ENCODE measurements at regions not wholly inside any gene's neighbourhood (a gene's known extent, or its start where the extent isn't known, plus 50 kb on each side); places are given as distances from the start of the nearest gene placed in this dataset.

DNA sequence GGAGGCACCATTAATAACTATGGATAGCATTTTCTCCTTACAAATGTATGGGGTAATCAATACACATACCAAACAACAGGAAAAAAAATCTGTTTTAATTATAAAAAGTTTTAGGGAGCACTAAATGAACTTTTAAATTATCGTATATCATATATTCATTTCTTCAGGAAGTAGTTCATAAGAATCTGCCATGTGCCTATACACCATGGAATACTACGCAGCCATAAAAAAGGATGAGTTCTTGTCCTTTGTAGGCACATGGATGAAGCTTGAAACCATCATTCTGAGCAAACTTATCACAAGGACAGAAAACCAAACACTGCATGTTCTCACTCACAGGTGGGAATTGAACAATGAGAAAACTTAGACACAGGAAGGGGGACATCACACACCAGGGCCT is 162.1 kb upstream of the RASA1 start:
- H3K27ac ChIP-seq (replicated peaks): no peak overlapping the region
- no peaks in the 10 kb centered on the region for H3K27me3 ChIP-seq (ENCODE audit: insufficient read depth, poor library complexity, severe bottlenecking)
- DNase-seq (ENCODE audit: low read depth in 1 of 2, low spot score in 1 of 2): no peak
- TF ChIP-seq GABPA (IDR thresholded peaks at IDR 0.05; ENCODE audit: low read depth) (no peak), POLR2AphosphoS5 (IDR thresholded peaks at IDR 0.05; ENCODE audit: low read depth) (no peak), SPI1 (IDR thresholded peaks at IDR 0.05; ENCODE audit: borderline replicate concordance, low read depth) (no peak)
- TF ChIP-seq, protein P1, sequence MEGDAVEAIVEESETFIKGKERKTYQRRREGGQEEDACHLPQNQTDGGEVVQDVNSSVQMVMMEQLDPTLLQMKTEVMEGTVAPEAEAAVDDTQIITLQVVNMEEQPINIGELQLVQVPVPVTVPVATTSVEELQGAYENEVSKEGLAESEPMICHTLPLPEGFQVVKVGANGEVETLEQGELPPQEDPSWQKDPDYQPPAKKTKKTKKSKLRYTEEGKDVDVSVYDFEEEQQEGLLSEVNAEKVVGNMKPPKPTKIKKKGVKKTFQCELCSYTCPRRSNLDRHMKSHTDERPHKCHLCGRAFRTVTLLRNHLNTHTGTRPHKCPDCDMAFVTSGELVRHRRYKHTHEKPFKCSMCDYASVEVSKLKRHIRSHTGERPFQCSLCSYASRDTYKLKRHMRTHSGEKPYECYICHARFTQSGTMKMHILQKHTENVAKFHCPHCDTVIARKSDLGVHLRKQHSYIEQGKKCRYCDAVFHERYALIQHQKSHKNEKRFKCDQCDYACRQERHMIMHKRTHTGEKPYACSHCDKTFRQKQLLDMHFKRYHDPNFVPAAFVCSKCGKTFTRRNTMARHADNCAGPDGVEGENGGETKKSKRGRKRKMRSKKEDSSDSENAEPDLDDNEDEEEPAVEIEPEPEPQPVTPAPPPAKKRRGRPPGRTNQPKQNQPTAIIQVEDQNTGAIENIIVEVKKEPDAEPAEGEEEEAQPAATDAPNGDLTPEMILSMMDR (IDR thresholded peaks at IDR 0.05; ENCODE audit: insufficient read depth, low read length): no peak
- H3K4me3 ChIP-seq (replicated peaks; ENCODE audit: insufficient read depth, low read length): no peak overlapping the region

DNA sequence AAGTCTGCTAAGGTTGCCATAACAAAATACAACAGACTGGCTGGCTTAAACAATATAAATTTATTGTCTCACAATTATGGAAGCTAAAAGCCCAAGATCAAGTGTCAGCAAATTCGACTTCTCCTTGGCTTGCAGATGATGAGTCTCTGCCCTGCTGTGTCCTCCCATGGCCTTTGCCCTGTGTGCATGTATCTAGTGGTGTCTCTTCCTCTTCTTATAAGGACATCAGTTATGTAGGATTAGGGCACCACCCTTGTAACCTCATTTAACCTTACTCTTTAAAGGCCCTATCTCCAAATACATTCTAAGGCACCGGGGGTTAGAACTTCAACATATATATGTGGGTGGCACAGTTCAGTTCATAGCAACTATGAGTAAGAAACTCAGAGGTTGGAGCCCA is 157.9 kb upstream of the RASA1 start:
- H3K27ac ChIP-seq (replicated peaks): no peak overlapping the region
- no peak for DNase-seq (ENCODE audit: low read depth in 1 of 2, low spot score in 1 of 2)
- H3K27me3 ChIP-seq (ENCODE audit: insufficient read depth, poor library complexity, severe bottlenecking): no peaks in the 10 kb centered on the region
- TF ChIP-seq, protein P2, sequence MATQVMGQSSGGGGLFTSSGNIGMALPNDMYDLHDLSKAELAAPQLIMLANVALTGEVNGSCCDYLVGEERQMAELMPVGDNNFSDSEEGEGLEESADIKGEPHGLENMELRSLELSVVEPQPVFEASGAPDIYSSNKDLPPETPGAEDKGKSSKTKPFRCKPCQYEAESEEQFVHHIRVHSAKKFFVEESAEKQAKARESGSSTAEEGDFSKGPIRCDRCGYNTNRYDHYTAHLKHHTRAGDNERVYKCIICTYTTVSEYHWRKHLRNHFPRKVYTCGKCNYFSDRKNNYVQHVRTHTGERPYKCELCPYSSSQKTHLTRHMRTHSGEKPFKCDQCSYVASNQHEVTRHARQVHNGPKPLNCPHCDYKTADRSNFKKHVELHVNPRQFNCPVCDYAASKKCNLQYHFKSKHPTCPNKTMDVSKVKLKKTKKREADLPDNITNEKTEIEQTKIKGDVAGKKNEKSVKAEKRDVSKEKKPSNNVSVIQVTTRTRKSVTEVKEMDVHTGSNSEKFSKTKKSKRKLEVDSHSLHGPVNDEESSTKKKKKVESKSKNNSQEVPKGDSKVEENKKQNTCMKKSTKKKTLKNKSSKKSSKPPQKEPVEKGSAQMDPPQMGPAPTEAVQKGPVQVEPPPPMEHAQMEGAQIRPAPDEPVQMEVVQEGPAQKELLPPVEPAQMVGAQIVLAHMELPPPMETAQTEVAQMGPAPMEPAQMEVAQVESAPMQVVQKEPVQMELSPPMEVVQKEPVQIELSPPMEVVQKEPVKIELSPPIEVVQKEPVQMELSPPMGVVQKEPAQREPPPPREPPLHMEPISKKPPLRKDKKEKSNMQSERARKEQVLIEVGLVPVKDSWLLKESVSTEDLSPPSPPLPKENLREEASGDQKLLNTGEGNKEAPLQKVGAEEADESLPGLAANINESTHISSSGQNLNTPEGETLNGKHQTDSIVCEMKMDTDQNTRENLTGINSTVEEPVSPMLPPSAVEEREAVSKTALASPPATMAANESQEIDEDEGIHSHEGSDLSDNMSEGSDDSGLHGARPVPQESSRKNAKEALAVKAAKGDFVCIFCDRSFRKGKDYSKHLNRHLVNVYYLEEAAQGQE (IDR thresholded peaks at IDR 0.05; ENCODE audit: insufficient replicate concordance, low read depth): no peak
- no peak overlapping the region for H3K4me3 ChIP-seq (replicated peaks; ENCODE audit: insufficient read depth, low read length)

DNA sequence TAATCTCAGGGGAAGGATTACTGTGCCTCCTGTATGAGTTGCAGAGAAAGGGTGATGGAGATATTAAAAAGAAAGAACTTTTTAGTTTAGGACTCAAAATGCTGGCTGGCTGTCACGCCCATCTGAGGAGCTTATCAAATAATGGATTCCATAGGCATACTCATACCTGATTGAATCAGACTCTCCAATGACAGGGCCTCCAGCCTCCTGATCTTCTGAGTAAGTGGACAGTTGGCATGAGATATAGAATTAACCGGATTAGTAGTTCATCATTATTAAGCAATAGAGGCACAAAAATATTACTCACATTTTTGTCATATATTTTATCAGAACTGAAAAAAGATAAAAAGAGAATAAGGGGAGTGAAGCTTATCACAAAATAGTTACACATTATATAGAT is 157.0 kb upstream of the RASA1 start:
- Histone ChIP-seq H3K27ac (replicated peaks) (no peak overlapping the region), H3K4me3 (replicated peaks; ENCODE audit: insufficient read depth, low read length) (no peak overlapping the region), H3K27me3 (ENCODE audit: insufficient read depth, poor library complexity, severe bottlenecking) (no peaks in the 10 kb centered on the region)
- TF ChIP-seq SPI1 (IDR thresholded peaks at IDR 0.05; ENCODE audit: borderline replicate concordance, low read depth) (no peak), GABPA (IDR thresholded peaks at IDR 0.05; ENCODE audit: low read depth) (no peak)
- DNase-seq (ENCODE audit: low read depth in 1 of 2, low spot score in 1 of 2): no peak

DNA sequence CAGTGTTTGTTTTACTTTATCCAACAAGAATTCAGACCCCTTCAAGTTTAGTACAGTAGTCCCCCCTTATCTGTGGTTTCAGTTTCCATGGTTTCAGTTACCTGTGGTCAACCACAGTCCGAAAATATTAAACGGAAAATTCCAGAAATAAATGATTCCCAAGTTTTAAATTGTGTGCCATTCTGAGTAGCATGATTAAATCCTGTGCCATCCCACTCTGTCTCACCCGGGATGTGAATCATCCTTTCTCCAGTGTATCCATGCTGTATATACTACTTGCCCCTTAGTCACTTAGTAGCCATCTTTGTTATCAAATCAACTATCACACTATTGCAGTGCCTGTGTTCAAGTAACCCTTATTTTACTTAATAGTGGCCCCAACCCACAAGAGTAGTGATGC is 153.8 kb upstream of the RASA1 start:
- DNase-seq (ENCODE audit: low read depth in 1 of 2, low spot score in 1 of 2): no peak
- TF ChIP-seq POLR2AphosphoS5 (IDR thresholded peaks at IDR 0.05; ENCODE audit: low read depth) (no peak), SPI1 (IDR thresholded peaks at IDR 0.05; ENCODE audit: borderline replicate concordance, low read depth) (no peak), GABPA (IDR thresholded peaks at IDR 0.05; ENCODE audit: low read depth) (no peak)
- TF ChIP-seq, protein P1 (IDR thresholded peaks at IDR 0.05; ENCODE audit: insufficient read depth, low read length): no peak
- TF ChIP-seq, protein P2 (IDR thresholded peaks at IDR 0.05; ENCODE audit: insufficient replicate concordance, low read depth): no peak
- no peak overlapping the region for H3K27ac ChIP-seq (replicated peaks)

DNA sequence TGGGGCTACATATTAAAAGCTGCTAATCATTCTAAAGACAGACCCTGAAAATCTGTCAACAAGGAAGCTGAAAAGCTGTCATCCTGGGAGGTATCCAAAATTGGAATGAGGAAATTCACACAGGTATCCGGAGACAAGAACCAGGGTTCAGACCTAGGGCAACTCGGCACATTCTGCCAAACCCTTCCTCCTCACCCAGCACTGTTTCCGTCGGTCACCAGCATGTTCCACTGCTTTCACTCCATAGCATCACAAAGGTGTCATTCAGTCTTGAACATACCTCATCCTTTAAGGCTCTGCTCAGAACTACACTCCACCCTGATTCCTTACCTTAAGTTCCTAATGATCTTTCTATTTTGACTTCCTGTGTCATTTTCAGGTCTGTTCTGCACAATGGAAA is 153.1 kb upstream of the RASA1 start:
- DNase-seq (ENCODE audit: low read depth in 1 of 2, low spot score in 1 of 2): no peak
- no peak overlapping the region for H3K4me3 ChIP-seq (replicated peaks; ENCODE audit: insufficient read depth, low read length)
- no peak for TF ChIP-seq SPI1 (IDR thresholded peaks at IDR 0.05; ENCODE audit: borderline replicate concordance, low read depth)
- no peak for TF ChIP-seq GABPA (IDR thresholded peaks at IDR 0.05; ENCODE audit: low read depth)
- TF ChIP-seq, protein P2 (IDR thresholded peaks at IDR 0.05; ENCODE audit: insufficient replicate concordance, low read depth): no peak
- TF ChIP-seq, protein P1 (IDR thresholded peaks at IDR 0.05; ENCODE audit: insufficient read depth, low read length): no peak
- TF ChIP-seq POLR2AphosphoS5 (IDR thresholded peaks at IDR 0.05; ENCODE audit: low read depth): no peak
- H3K27me3 ChIP-seq (ENCODE audit: insufficient read depth, poor library complexity, severe bottlenecking): no peaks in the 10 kb centered on the region
- H3K27ac ChIP-seq (replicated peaks): no peak overlapping the region

More for the DNA sequence above, 153.8 kb upstream of the RASA1 start:
- Histone ChIP-seq H3K27me3 (ENCODE audit: insufficient read depth, poor library complexity, severe bottlenecking) (no peaks in the 10 kb centered on the region), H3K4me3 (replicated peaks; ENCODE audit: insufficient read depth, low read length) (no peak overlapping the region)

Measured in HL-60 (cell line).